ENCODE measurements at regions not wholly inside any gene's neighbourhood (a gene's known extent, or its start where the extent isn't known, plus 50 kb on each side); places are given as distances from the start of the nearest gene placed in this dataset.

- no peaks in the 10 kb centered on the region for H3K36me3 ChIP-seq
- H3K27ac ChIP-seq: no peak overlapping the region
- DNase-seq (ENCODE audit: low spot score in 2 of 2): no peak
- no peaks in the 10 kb centered on the region for H3K9me3 ChIP-seq
- TF ChIP-seq POLR2A (IDR thresholded peaks at IDR 0.05) (no peak), POLR2AphosphoS5 (IDR thresholded peaks at IDR 0.05) (no peak)
- TF ChIP-seq, protein P1, sequence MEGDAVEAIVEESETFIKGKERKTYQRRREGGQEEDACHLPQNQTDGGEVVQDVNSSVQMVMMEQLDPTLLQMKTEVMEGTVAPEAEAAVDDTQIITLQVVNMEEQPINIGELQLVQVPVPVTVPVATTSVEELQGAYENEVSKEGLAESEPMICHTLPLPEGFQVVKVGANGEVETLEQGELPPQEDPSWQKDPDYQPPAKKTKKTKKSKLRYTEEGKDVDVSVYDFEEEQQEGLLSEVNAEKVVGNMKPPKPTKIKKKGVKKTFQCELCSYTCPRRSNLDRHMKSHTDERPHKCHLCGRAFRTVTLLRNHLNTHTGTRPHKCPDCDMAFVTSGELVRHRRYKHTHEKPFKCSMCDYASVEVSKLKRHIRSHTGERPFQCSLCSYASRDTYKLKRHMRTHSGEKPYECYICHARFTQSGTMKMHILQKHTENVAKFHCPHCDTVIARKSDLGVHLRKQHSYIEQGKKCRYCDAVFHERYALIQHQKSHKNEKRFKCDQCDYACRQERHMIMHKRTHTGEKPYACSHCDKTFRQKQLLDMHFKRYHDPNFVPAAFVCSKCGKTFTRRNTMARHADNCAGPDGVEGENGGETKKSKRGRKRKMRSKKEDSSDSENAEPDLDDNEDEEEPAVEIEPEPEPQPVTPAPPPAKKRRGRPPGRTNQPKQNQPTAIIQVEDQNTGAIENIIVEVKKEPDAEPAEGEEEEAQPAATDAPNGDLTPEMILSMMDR (IDR thresholded peaks at IDR 0.05): no peak
- no peaks in the 10 kb centered on the region for H3K4me1 ChIP-seq
- H3K27me3 ChIP-seq: no peaks in the 10 kb centered on the region
- intact Hi-C loops (cut with DNase I; ENCODE audit: low total_unique reads): no loop called here
- no peak overlapping the region for H3K4me3 ChIP-seq
Observed at GRCh38 chr15:94700211-94700610, 468.9 kb downstream of the MCTP2 start.

- Histone ChIP-seq H3K4me3 (no peak overlapping the region), H3K4me1 (no peaks in the 10 kb centered on the region), H3K9me3 (no peaks in the 10 kb centered on the region), H3K27ac (no peak overlapping the region), H3K27me3 (no peaks in the 10 kb centered on the region), H3K36me3 (no peaks in the 10 kb centered on the region)
- TF ChIP-seq POLR2A (IDR thresholded peaks at IDR 0.05) (no peak), POLR2AphosphoS5 (IDR thresholded peaks at IDR 0.05) (no peak)
- TF ChIP-seq, protein P1 (IDR thresholded peaks at IDR 0.05): no peak
- no peak for DNase-seq (ENCODE audit: low spot score in 2 of 2)
- intact Hi-C loops (cut with DNase I; ENCODE audit: low total_unique reads): no loop called here
Observed at GRCh38 chr15:94701281-94701985, 470.1 kb downstream of the MCTP2 start.

- Histone ChIP-seq H3K9me3 (no peaks in the 10 kb centered on the region), H3K4me1 (no peaks in the 10 kb centered on the region), H3K27ac (no peak overlapping the region), H3K27me3 (no peaks in the 10 kb centered on the region), H3K36me3 (no peaks in the 10 kb centered on the region), H3K4me3 (no peak overlapping the region)
- TF ChIP-seq POLR2AphosphoS5 (IDR thresholded peaks at IDR 0.05): no peak
- TF ChIP-seq, protein P1 (IDR thresholded peaks at IDR 0.05): no peak
- TF ChIP-seq POLR2A (IDR thresholded peaks at IDR 0.05): no peak
- DNase-seq (ENCODE audit: low spot score in 2 of 2): no peak
- intact Hi-C loops (cut with DNase I; ENCODE audit: low total_unique reads): no loop called here
Observed at GRCh38 chr15:94703596-94703995, 472.2 kb downstream of the MCTP2 start.

GRCh38 chr15:94704421-94704820 is 473.1 kb downstream of the MCTP2 start:
- Histone ChIP-seq H3K36me3 (no peaks in the 10 kb centered on the region), H3K4me1 (no peaks in the 10 kb centered on the region), H3K4me3 (no peak overlapping the region), H3K9me3 (no peaks in the 10 kb centered on the region), H3K27me3 (no peaks in the 10 kb centered on the region), H3K27ac (no peak overlapping the region)
- DNase-seq (ENCODE audit: low spot score in 2 of 2): no peak
- intact Hi-C loops (cut with DNase I; ENCODE audit: low total_unique reads): no loop called here
- TF ChIP-seq, protein P1 (IDR thresholded peaks at IDR 0.05): no peak
- TF ChIP-seq POLR2AphosphoS5 (IDR thresholded peaks at IDR 0.05): no peak
- TF ChIP-seq POLR2A (IDR thresholded peaks at IDR 0.05): no peak

GRCh38 chr15:94704946-94705345 is 473.6 kb downstream of the MCTP2 start:
- DNase-seq (ENCODE audit: low spot score in 2 of 2): no peak
- Histone ChIP-seq H3K27me3 (no peaks in the 10 kb centered on the region), H3K4me1 (no peaks in the 10 kb centered on the region), H3K9me3 (no peaks in the 10 kb centered on the region), H3K27ac (no peak overlapping the region), H3K36me3 (no peaks in the 10 kb centered on the region), H3K4me3 (no peak overlapping the region)
- TF ChIP-seq POLR2A (IDR thresholded peaks at IDR 0.05) (no peak), POLR2AphosphoS5 (IDR thresholded peaks at IDR 0.05) (no peak)
- TF ChIP-seq, protein P1 (IDR thresholded peaks at IDR 0.05): no peak
- intact Hi-C loops (cut with DNase I; ENCODE audit: low total_unique reads): no loop called here
